Retinal pigment epithelial cell (primary cell): ENCODE measurements at regions not wholly inside any gene's neighbourhood (a gene's known extent, or its start where the extent isn't known, plus 50 kb on each side); places are given as distances from the start of the nearest gene placed in this dataset.
A peak's percentile ranks its signal among the peaks of the same experiment; 100 is the strongest.

Source experiments
- DNase-seq: peaks from one replicate; pipeline ENCODE4 v3.0.0-alpha.2; 2010; ENCODE audit warnings: low read depth
- H3K4me3 ChIP-seq: 2 replicates; pipeline ENCODE4 v1.5.1; 2011; ENCODE audit warnings: mild to moderate bottlenecking, low read length, control low read depth, moderate library complexity
- CTCF ChIP-seq: conservative IDR thresholded peaks from 2 replicates; pipeline ENCODE4 v1.5.1; 2011; ENCODE audit warnings: low read depth, low read length, control low read depth, inconsistent platforms

GRCh38 chr2:226040344-226040900, 640.9 kb downstream of the NYAP2 start:
- TF ChIP-seq CTCF = no peak
- no peak for DNase-seq
- H3K4me3 ChIP-seq = no peak overlapping the region

- TF ChIP-seq CTCF = no peak
- H3K4me3 ChIP-seq = no peak overlapping the region
- no peak for DNase-seq
These were observed 638.0 kb downstream of the NYAP2 start for GRCh38 chr2:226037526-226037925.

GRCh38 chr2:226031647-226032501, 632.4 kb downstream of the NYAP2 start:
- peak overlapping the region; percentile 76 for H3K4me3 ChIP-seq
- TF ChIP-seq CTCF = no peak
- DNase-seq = no peak

- DNase-seq = peak; percentile 40
- H3K4me3 ChIP-seq = peak overlapping the region; percentile 76
- no peak for TF ChIP-seq CTCF
These were observed 631.5 kb downstream of the NYAP2 start for GRCh38 chr2:226030788-226031646.

GRCh38 chr2:226030369-226030768, 630.9 kb downstream of the NYAP2 start:
- peak overlapping the region; percentile 76 for H3K4me3 ChIP-seq
- no peak for DNase-seq
- TF ChIP-seq CTCF = no peak

GRCh38 chr2:226023946-226024345, 624.4 kb downstream of the NYAP2 start:
- DNase-seq = no peak
- H3K4me3 ChIP-seq = no peak overlapping the region
- no peak for TF ChIP-seq CTCF
